GM18861 (cell line): ENCODE measurements at regions not wholly inside any gene's neighbourhood (a gene's known extent, or its start where the extent isn't known, plus 50 kb on each side); places are given as distances from the start of the nearest gene placed in this dataset.
"Not testable (repeated sequence)": the region's sequence is repeated elsewhere in the genome, so short reads cannot be mapped to it uniquely, and the experiment has no call there.

Experiments used
- ATAC-seq: cut with Tn5 transposase; IDR thresholded peaks from one replicate; pipeline ENCODE4 v1.9.1; 2021; ENCODE audit not compliant: unreplicated experiment

DNA sequence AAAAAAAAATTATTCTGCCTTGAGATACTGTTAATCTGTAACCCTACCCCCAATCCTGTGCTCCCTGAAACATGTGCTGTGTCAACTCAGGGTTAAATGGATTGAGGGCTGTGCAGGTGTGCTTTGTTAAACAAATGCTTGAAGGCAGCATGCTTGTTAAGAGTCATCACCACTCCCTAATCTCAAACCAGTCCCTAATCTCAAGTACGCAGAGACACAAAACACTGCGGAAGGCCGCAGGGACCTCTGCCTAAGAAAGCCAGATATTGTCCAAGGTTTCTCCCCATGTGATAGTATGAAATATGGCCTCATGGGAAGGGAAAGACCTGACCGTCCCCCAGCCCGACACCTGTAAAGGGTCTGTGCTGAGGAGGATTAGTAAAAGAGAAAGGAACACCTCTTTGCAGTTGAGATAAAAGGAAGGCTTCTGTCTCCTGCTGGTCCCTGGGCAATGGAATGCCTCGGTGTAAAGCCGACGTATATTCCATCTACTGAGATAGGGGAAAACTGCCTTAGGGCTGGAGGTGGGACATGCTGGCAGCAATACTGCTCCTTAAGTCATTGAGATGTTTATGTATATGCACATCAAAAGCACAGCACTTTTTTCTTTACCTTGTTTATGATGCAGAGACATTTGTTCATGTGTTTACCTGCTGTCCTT lies 402.6 kb downstream of the TBC1D32 start:
- not testable (repeated sequence) for ATAC-seq

DNA sequence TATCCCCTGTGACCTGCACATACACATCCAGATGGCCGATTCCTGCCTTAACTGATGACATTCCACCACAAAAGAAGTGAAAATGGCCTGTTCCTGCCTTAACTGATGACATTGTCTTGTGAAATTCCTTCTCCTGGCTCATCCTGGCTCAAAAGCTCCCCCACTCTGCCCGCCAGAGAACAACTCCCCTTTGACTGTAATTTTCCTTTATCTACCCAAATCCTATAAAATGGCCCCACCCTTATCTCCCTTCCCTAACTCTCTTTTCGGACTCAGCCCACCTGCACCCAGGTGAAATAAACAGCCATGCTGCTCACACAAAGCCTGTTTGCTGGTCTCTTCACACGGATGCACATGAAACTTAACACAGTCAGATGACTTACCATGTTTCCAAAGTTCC lies 403.8 kb downstream of the TBC1D32 start:
- not testable (repeated sequence) for ATAC-seq

DNA sequence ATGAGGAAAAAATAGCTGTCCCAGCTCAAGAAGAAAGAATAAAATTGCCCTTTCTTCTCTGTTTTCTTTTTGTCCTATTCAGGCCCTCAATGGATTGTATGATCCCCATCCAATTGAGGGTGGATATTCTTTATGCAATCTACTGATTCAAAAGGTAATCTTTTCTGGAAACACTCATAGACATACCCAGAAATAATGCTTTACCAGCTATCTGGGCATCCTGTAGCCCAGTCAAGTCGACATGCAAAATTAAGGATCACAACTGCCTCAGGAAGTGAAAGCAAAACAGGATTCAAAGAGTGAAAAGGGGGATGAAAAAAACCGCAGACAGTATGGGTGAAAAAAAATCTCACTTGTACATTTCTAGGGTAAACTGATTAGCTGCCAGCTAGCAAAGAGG lies 410.1 kb downstream of the TBC1D32 start:
- ATAC-seq = no peak

DNA sequence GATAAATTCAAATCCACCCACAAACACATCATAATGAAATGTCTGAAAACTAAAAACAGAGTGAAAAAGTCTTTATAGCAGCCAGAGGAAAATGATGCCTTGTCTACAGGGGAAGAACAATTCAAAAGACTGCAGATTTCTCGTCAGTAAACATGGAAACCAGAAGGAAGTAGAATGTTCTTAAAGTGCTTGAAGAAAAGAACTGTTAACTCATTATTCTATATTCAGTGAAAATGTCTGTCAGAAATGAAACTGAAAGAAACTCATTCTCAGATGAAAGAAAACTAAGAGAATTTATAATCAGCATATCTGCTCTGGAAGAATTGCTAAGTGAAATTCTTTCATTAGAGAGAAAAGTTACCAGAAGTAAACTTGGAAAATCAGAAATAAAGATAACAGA lies 416.1 kb downstream of the TBC1D32 start:
- peak; percentile 57 for ATAC-seq

DNA sequence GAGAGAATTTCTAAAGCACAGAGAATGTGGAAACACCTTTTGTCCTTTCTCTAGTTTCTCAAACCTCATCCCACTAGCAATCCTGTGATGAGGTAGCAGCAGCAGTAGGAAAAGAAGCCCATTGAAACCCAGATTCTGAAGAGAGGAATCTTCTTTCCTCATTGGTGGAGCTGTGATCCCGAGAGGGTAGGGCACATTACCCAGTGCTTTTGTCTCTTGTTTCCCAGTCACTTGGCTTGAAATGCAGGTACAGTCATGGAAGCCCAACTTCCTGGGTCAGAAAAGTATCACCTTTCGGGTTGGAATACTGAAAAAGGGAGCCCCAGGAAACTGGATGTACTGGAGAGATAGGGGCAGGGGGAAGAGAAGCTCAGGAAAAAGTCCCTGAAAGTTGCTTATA lies 417.4 kb downstream of the TBC1D32 start:
- ATAC-seq = no peak

DNA sequence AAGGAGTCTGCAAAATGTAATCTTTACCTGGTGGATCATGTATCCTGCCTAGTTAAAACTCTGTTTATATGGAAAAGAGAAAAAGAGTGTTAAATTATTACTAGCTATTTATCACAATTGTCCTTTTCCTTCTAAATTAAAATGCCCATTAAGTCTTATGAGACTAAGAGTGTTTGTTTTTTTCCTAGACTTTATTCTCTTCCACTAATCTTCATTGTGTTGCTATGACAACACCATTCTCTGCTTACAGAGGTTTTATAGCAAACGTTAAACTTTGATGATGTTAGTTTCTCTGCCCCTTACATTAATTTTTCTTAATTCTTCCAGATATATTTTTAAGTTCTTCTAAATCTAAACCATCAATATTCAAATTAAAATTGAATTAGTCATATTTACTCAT lies 420.8 kb downstream of the TBC1D32 start:
- no peak for ATAC-seq

DNA sequence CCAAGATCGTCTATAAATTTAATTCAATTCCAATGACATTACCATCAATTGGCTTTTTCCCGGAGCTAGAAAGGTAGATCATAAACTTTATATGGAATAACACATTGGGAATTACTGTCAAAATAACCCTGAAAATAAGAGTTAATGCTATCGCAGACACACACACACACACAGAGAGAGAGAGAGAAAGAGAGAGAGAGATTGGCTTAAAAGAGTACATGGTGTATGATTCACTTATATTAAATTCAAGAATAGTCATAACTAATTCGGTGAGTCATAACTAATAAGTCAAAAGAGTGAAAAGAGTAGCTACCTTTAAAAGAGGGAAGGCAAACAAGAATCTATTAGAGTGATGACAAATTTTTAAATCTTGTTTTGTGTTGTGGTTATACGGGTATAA lies 425.5 kb downstream of the TBC1D32 start:
- no peak for ATAC-seq

DNA sequence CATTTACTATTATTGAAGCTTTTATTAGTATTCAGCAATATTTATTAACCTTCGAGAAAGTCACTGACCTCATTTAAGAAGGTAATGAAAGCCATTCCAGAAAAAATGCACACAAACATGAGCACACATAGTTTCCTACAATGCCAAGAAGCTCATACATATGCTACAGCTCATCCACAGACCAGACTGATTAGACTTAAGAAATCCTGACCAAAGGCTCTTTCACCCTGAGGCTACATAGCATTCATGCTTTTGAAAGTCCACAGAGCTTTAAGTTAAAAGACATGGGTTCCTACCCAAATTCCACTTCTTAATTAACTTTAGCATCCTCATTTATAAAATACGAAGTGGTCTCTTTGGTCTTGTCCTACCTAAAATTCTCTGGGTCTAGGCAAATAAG lies 430.4 kb downstream of the TBC1D32 start:
- no peak for ATAC-seq

DNA sequence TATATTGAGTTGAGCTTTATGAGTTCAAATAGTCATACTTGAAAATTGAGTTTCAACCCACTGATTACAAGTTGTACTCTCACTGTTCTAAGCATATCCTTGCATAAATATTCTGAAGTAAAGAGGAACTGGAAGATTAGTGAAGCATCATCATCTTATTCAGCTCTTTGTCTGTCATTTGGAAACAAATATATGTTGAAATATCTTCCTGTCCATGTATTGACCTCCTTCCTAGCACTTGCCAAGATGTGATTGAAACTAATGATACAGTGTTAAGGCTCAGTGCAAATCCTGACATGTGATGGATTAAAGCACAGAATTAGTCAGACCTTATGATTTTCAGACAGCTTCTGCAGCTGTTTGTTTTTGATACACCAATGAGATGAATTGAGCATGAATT lies 434.3 kb downstream of the TBC1D32 start:
- peak; percentile 72 for ATAC-seq

DNA sequence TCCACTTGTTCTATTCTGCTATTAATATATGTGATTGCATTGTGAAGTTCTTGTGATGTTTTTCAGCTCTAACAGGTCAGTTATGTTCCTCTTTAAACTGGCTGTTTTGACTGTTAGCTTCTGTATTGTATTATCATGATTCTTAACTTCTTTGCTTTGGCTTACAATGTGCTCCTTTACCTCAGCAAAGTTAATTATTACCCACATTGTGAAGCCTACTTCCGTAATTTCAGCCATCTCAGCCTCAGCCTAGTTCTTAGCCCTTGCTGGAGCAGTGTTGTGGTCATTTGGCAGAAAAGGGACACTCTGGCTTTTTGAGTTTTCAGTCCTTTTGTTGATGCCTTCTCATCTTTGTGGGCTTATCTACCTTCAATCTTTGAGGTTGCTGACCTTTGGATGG lies 440.2 kb downstream of the TBC1D32 start:
- ATAC-seq = peak; percentile 95

DNA sequence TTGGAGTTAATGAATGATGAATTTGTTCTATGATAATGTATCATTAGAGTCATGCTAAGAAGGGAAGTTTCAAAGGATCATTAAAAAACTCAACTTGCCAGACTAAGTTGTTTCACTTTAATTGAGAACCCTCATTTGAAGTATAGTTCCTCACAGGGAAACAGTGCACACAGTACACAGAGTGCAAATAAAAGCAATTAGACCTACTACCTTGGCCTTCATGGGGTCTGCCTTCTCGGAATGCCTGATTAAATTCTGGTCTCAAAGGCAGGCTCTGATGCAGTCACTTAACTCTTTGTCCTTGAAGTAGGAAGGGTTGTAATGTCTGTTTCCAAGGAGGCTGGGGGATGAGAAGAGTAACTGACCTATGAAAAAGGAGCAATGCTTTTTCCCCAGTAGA lies 457.3 kb downstream of the TBC1D32 start:
- no peak for ATAC-seq

DNA sequence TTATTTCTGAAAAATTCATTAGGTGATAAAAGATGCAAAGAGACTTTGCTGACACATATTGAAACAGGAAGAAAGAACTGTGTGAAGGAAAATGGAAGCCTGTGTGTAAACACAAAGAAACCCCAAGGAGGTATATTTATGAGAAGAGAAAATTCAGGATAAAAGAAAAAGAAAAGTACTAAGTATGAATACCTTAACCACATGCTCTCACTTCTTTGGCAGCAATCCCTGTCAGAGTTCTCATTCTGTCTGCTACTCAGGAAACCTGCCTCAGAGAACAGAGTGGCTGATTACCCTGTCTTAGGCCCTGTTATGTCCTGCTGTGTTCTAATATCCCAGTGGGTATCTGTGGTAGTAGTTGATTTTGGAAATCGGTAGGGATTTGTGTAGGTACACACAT lies 457.9 kb downstream of the TBC1D32 start:
- ATAC-seq = peak; percentile 54

DNA sequence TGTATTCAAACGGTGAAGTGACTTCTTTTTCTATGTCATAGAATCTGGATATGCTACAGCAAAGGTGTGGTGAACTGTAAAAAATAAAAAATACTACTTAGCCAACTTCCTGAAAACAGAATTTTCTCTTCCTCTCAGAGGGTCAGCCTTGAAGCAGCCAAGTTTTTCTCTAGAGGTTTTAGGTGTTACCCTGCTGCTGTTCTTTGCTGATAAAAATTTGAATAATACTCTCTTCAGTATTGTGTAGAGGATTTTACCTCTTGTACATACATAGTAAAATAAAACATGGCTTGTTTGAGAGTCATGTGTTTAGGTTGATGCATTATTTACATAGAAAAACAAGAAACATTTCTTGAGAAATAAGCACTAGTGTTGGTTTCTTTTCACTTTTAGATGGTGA lies 458.4 kb downstream of the TBC1D32 start:
- ATAC-seq = peak; percentile 61

DNA sequence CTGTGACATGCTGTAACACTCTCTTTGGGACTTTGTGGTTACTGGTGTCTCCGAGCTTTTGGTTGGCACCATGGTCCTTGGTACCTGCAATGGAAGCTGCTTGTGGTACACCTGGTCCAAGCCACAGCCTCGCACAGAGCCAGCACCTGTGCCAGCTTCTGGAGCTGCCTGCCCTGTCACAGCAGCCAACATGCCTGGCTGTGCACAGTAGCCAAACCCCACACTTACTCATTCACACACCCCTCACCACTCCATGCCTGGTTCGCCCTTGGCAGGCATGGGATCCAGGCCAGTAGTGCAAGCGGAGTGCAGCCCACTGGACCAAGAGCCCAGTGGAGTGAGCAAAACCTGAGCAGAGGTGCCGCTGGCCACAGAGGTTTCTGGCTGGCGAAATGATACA lies 459.9 kb downstream of the TBC1D32 start:
- ATAC-seq = no peak

DNA sequence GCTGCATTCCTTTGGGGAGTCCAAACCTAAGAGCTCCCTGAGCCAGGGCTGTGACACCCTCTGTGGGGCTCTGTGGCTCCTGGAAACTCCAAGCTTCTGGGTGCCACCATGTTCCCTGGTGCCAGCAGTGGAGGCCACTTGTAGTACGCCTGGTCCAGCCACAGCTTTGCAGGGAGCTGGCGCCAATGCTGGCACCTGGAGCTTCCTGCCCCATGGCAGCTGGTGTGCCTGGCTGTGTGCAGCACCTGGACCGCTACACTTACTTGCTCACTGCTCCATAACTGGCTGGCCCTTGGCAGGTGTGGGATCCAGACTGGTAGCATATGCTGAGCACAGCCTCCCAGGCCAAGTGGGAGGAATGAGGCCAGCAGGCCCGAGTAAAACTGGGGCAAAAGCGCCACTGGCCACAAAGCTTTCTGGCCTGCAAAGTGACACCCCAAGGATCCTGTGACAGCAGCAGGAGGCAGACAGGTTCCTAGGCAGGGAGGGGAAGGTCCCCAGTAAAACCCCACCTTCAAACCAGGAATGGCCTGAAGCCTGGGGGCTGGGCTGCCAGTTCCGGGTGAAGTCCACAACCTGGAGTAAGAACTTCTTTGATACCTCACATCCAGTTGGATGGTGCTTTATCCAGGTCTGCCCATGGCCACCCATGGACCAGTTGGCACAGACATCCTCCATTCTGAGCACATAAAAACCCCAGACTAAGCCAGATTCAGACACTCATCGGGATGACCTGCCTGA lies 461.0 kb downstream of the TBC1D32 start:
- ATAC-seq = no peak

DNA sequence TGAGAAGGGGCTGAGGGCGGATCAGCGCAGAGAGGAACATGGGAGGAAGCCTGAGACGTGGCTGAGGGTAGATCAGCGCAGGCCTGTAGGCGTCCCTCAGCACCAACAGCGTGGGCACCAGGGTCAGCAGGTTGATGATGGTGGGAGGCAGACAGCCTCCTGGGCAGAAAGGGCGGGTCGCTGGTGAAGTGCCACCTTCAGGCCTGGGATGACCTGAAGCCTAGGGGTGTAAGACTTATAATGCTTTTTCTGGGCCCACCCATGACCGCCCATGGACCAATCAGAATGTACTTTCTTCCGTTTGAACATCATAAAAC lies 462.1 kb downstream of the TBC1D32 start:
- ATAC-seq = no peak

DNA sequence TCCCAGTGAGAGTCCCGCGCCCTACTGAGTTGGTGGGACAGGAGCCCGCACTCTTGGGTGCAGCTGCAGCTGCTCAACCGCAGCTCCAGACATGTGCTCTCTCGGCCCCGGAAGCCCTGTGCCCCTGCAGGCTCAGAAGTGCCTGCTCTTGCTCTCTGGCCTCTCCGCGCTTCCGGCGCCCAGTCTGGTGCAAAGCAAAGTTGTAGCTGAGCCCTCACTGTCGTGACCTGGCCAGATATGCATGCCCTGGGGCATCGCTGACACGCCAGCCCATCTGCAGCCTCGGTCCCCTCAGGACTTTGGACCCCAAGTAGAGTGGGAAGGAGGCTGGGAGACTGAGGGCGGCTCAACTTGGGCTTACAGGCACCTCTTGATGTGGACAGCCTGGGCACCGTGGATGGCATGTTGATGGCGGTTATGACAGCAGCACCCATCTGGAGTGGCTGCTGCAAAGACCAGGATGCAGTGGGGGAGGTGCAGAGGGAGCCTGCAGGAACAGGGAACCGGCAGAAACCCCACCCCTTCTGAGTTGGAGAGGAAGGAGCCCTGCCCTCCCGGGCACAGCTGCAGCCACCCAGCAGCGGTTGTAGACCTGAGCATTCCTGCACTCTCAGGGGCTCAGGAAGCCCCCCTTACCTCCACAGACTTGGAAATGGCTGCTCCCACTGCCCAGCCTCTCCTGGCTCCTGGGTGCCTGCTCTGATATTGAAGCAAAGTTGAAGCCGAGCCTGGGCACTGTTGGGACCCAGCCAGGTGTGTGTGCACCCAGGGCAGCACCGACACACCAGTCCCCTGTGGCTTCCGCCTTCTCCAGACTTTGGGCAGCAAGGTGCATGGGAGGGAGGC lies 462.6 kb downstream of the TBC1D32 start:
- no peak for ATAC-seq

DNA sequence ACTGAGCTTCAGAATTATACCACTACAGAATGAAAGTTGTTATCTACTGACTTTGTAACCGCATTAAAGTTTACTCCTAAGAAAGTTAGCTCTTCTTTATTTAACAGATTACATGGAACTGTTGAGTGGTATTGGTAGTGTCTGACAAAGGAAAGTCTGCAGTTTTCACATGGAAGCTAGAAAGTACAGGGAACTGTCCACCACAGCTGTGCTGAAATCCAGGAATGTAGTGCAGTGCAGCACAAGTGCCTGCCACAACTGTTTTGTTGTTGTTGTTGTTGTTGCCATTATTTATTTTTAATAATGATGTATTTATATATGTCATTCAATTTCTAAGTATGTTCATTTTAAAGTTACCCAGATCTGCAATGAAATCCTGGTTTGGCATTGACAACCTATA lies 464.9 kb downstream of the TBC1D32 start:
- no peak for ATAC-seq

DNA sequence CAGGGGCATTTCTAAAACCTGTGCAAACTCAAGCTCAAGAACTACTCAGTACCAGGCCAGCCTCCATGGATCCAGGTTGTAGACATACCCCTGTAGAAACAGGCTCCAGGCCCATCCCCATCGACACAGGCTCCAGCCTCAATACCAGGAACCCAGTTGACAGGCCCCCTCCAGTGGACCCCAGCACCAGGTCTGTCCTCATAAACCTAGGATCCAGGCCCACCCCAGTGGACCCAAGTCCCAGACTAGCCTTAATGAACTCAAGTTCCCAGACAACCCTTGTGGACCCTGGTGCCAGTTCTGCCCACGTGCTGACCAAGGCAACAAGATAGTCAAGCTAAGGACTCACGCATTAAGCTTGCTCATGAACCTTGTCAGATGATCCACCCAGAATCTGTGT lies 476.9 kb downstream of the TBC1D32 start:
- no peak for ATAC-seq

DNA sequence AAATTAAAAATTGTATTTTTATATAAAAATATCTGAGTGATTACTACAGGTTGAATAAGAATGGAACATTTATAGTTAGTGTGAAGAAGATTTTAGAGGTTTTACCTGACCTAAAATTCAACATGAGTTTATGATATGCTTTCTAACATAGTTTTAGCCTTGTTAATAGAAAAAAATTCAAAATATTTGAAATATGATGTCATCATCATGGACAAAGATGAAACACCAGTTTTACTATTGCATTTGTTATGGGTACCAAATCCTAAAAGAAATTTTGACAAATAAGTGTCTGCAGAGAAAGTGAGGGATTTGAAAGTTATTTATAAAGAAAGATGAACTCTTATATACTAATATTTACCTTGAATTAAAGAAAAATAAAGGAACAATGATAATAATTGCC lies 479.7 kb downstream of the TBC1D32 start:
- no peak for ATAC-seq

DNA sequence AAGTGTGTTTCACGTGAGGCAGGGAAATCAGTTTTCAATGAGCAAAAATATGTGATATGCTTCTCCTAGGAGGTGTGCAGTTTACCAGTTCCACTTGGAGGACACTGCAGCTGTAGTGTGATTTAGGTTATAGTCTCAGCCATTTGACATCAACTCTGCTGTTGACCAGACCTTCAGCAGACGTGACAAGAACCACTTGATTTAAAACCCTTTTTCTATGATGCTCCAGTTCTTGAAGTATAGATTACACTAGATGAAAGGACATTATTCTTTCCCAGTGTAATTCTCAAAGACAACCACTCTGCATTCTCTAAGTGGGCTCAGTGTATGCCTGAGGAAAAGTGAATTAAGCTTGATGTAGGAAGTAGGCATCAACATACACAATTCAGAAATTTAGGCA lies 480.8 kb downstream of the TBC1D32 start:
- no peak for ATAC-seq

DNA sequence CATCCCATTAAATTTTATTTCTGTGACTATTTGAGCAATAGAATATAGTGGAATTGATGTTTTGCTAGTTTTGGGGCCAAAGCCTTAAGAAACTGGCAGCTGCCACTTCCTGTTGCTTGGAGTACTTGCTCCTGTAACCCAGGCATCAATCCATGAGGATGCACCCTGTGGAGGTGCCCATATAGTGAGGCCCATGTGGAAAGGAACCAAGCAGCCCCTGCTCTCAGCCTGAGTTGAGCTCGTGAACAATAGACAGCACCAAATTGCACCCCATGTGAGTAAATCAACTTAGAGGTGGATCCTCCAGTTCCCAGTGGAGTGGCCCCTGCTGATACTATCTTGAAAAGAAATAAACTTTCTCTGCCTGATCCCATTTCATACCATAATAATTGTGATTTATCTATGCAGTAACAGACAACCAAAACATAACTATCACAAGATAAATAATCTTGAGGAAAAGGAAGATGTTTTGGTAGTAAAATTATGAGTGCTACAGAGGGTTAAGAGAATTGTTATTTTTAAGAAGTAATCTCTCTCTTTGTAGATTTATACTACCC lies 481.9 kb downstream of the TBC1D32 start:
- ATAC-seq = no peak
